ENCODE measurements at regions not wholly inside any gene's neighbourhood (a gene's known extent, or its start where the extent isn't known, plus 50 kb on each side); places are given as distances from the start of the nearest gene placed in this dataset.

GRCh38 chr19:30276011-30276882 lies 95.9 kb upstream of the ZNF536 start:
- TF ChIP-seq CTCF (conservative IDR thresholded peaks at IDR 0.05) (no peak), EZH2 (IDR thresholded peaks at IDR 0.05; ENCODE audit: low read depth) (no peak)
